ENCODE measurements at regions not wholly inside any gene's neighbourhood (a gene's known extent, or its start where the extent isn't known, plus 50 kb on each side); places are given as distances from the start of the nearest gene placed in this dataset.

DNA sequence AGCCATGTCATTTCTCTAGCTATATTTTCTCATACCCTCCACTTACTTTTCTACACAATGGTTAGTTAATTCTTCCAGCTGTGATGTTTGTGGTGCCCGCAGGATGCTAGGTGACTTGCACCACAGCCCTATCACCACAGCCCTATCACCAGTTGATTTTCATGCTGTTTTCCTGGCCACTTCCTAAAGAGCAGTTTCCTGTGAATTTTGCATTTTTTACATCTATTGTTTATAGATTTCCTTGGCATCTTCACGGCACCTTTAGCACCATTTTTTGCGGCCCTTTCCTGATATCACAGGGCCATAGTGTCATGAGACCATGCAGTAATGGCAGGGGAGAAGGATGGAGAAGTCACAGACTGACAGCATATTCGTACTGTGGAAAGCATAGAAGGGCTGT lies 132.9 kb upstream of the PRICKLE2 start:
- TF ChIP-seq POLR2A (IDR thresholded peaks at IDR 0.05) (no peak), CTCF (IDR thresholded peaks at IDR 0.05) (no peak)
